ENCODE measurements at regions not wholly inside any gene's neighbourhood (a gene's known extent, or its start where the extent isn't known, plus 50 kb on each side); places are given as distances from the start of the nearest gene placed in this dataset.
"Not testable (repeated sequence)": the region's sequence is repeated elsewhere in the genome, so short reads cannot be mapped to it uniquely, and the experiment has no call there.

DNA sequence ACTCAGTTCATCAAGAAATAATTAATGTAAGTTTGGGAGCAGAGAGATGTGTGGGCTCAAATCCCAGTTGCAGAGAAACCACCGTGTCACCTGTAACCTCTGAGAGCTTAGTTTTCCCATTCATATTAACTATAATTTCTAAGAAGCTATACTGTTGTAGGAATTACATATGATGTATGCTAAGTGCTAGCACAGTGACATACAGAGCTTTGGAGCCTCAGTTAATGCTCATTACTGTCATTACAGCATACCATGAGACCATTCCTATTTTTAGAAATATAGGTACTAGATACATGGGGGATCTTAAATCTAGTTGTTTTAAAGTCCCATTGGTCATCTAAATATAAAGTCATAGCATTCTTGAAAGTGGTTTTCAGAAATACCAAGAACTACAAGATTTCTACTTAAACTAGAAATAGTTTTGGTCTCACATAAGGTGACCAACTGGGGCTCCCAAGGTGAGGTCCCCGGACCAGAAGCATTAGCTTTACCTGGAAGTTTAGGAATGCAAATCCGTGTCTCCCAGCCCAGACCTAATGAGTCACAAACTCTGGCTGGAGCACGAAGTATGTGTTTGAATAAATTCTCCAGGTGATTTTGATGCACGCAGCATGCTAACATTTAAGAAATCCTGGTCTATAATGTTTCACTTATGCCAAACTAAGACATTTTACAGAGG is 144.6 kb downstream of the LACC1 start:
- DNase-seq, result no peak

- DNase-seq, result peak; percentile 70 to 89
Observed at GRCh38 chr13:44024846-44025195, 145.1 kb downstream of the LACC1 start.

GRCh38 chr13:44026194-44026593 is 146.5 kb downstream of the LACC1 start:
- DNase-seq, result no peak

- no peak for DNase-seq
Observed at GRCh38 chr13:44028734-44029133, 149.0 kb downstream of the LACC1 start.

GRCh38 chr13:44030615-44031014 is 150.9 kb downstream of the LACC1 start:
- DNase-seq, result no peak

DNA sequence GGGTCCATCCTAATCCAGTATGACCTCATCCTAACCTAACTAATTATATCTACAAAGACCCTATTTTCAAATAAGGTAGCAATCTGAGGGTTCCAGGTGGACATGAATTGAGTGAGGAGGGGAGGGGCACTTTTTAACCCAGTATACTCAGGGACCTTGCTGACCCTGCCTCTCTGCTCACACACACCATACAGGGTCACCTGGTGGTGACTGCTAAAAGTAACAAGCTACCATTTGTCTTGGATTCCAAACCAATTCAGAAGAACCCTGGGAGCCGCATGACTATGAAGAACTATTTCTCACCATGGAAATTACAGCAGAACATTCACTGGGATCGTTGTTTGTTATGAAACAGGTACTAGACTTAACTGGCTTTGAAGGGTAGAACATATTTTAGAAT is 151.9 kb downstream of the LACC1 start:
- DNase-seq, result no peak

- no peak for DNase-seq
Observed at GRCh38 chr13:44032802-44033201, 153.1 kb downstream of the LACC1 start.

DNA sequence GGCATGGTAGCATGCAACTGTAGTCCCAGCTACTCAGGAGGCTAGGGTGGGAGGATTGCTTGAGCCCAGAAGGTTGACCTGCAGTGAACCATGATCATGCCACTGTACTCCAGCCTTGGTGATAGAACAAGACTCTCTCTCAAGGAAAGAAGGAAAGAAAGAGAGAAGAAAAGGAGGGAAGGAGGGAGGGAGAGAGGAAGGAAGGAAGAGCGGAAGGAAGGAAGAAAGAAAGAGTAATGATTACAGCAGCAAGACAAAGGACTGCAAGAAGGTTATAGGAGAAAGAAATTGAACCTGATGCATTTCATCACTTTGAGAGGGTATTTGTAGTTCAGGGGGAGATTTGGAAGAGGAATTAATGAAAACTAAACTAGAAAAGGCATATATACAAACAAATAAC is 155.7 kb downstream of the LACC1 start:
- DNase-seq, result no peak

GRCh38 chr13:44040070-44040817 is 160.5 kb downstream of the LACC1 start:
- peak; percentile 25 to 52 for DNase-seq

DNA sequence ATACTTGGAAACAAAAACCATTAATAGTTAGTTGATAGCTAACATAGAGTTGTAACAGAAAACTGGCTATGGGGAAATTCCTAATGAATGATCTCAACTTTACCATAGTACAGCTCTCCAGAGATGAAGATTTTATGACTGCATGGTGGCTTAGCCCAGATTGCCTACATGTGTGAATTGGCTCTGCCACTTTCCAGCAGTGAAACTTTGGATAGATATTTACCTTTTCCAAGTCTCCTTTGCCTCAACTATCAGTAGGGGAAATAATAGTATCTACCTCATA is 161.1 kb downstream of the LACC1 start:
- DNase-seq, result peak; percentile 20 to 38

DNA sequence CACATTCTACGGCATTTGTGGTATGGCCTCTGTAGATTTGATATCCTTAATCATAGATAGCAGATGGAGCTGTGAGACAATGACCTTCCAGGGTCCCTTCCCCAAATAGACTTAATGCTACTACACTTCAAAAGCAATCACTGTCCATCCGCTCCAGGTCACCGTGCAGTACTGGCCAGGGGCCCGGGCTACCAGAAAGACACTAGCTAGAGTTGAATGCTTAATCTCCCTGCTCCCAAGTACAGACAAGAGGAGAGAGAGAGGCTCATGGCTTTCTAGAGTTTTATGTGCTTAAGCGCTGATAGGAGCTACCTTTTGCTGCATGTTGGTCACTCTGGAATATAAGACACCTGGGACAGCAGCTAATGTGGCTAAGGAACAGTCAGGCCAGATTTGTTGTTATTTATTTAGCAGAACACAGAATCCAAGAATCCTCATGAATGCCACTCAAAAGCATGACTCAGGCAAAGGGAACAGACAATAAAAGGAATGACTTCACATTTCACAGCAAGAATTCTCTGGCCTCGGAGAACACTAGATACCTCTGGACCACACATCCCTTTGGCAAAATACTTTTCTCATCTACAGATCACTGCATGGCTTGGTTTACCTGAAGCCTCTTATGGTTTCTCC is 165.0 kb downstream of the LACC1 start:
- no peak for DNase-seq

- no peak for DNase-seq
Observed at GRCh38 chr13:44045180-44045562, 165.5 kb downstream of the LACC1 start.

GRCh38 chr13:44046428-44046827 is 166.7 kb downstream of the LACC1 start:
- DNase-seq, result no peak

DNA sequence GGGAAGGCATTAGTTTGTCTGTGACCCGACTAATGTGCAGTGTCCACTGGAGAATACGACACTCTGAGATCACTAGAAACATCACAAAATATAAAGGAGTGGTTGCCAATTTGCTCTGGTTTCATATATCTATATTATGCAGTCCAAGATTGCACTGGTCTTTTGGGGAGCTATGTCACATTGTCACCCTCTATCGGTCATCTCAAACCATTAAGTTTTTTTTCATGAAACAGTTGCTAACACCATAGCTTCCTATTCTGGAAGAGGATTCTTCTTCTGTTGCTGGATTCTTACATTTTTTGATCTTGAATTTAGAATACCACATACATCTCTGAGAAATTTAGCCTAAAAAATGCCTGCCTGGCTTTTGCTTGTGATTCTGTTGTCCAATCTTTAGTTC is 168.6 kb downstream of the LACC1 start:
- no peak for DNase-seq

GRCh38 chr13:44049081-44049945 is 169.6 kb downstream of the LACC1 start:
- DNase-seq, result peak; percentile 20 to 47

- peak; percentile 17 to 58 for DNase-seq
Observed at GRCh38 chr13:44050450-44051063, 170.9 kb downstream of the LACC1 start.

DNA sequence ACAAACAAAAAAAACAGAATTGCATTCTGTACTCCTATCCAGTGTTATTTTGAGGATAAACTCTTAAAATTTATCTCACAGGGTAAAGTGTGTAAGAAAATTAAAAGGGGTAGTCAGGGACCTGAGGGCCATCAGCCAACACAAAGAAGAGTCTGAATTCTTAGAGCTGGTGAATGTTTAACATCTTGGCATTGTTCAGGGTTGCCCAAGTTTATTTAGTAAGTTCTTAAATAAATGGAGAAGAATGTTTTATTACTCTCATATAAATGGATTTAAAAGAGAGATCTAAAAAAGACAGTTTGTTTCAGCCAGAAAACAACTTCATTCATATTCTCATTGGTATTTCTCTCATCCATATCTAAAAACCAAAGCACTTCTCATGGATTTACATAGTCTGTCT is 171.7 kb downstream of the LACC1 start:
- no peak for DNase-seq

GRCh38 chr13:44051918-44052675 is 172.4 kb downstream of the LACC1 start:
- DNase-seq, result peak; percentile 35 to 46

DNA sequence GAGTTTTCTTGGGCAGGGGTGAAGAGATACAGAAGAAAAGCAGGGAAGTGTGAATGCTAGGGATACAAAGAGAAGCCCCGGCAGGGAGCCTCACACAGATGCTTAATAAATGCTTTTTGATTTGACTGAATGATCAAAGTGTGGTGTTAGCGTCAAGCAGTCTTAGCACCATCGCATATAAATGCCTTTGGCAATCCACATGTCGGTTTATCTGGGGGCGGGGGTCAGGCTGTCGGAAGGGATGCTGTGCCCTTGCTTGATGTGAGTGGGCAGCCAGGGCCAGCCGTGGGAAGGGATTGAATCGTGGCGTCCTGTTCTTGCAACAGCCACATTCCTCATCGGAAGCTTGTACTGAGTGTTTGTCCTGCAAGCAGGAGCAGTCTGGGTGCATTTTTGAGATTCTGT is 173.1 kb downstream of the LACC1 start:
- peak in 1 of 2 donors; percentile 4 for DNase-seq

DNA sequence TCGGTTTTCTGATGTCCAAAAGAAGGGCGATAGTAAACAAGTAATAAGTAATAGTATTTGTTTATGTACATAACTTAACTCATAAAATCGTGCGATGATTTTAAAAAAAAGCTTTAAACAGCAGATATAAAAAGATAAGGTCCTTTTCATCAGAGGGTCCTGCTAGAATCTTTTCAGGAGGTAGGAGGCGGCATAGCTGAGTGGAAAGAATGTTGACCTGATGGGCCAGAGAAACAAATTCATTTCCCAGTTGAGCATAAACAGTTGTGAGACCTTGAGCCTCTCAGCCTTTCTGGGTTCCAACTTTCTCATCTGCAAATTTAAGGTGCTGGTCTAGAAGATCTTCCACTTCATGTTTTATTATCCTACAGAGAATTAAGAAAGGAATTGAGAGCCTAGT is 173.5 kb downstream of the LACC1 start:
- DNase-seq, result no peak

DNA sequence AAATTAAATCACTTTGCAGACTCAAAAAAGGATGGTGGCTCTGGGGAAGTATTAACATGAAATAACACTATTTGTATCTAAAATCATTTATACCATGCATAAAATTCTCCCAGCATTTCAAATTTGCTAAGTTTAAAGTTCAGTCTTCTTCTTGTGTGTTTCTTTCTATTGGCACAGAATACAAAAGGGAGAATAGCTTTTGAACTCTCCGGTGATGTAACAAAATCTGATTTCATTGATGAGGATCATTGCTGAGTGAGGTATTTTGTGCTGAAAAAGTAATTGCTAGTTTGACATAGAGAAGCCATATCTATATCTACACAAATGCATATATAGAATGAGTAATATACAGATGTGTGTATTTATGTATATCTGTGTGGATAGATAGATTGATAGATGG is 174.8 kb downstream of the LACC1 start:
- no peak for DNase-seq

GRCh38 chr13:44055681-44056080 is 176.0 kb downstream of the LACC1 start:
- not testable (repeated sequence) for DNase-seq

Data from inflammatory macrophage treated with lipopolysaccharide for 1 hour (primary cell).